ENCODE measurements at regions not wholly inside any gene's neighbourhood (a gene's known extent, or its start where the extent isn't known, plus 50 kb on each side); places are given as distances from the start of the nearest gene placed in this dataset.
"Not testable (repeated sequence)": the region's sequence is repeated elsewhere in the genome, so short reads cannot be mapped to it uniquely, and the experiment has no call there.

GRCh38 chr18:55731594-55732042 lies 143.6 kb upstream of the TCF4 start:
- TF ChIP-seq, protein P1, sequence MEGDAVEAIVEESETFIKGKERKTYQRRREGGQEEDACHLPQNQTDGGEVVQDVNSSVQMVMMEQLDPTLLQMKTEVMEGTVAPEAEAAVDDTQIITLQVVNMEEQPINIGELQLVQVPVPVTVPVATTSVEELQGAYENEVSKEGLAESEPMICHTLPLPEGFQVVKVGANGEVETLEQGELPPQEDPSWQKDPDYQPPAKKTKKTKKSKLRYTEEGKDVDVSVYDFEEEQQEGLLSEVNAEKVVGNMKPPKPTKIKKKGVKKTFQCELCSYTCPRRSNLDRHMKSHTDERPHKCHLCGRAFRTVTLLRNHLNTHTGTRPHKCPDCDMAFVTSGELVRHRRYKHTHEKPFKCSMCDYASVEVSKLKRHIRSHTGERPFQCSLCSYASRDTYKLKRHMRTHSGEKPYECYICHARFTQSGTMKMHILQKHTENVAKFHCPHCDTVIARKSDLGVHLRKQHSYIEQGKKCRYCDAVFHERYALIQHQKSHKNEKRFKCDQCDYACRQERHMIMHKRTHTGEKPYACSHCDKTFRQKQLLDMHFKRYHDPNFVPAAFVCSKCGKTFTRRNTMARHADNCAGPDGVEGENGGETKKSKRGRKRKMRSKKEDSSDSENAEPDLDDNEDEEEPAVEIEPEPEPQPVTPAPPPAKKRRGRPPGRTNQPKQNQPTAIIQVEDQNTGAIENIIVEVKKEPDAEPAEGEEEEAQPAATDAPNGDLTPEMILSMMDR (IDR thresholded peaks at IDR 0.05; ENCODE audit: low read depth, low read length), result no peak
- no peak overlapping the region for H3K4me3 ChIP-seq (ENCODE audit: low read depth, low read length)

GRCh38 chr18:55721006-55721405 lies 133.0 kb upstream of the TCF4 start:
- not testable (repeated sequence) for H3K4me3 ChIP-seq (ENCODE audit: low read depth, low read length)

- TF ChIP-seq, protein P1 (IDR thresholded peaks at IDR 0.05; ENCODE audit: low read depth, low read length), result no peak
- H3K4me3 ChIP-seq (ENCODE audit: low read depth, low read length), result no peak overlapping the region
These were observed 125.7 kb upstream of the TCF4 start for GRCh38 chr18:55713707-55714106.

GRCh38 chr18:55706898-55707297 lies 118.9 kb upstream of the TCF4 start:
- H3K4me3 ChIP-seq (ENCODE audit: low read depth, low read length), result no peak overlapping the region
- TF ChIP-seq, protein P1 (IDR thresholded peaks at IDR 0.05; ENCODE audit: low read depth, low read length), result no peak

- no peak overlapping the region for H3K4me3 ChIP-seq (ENCODE audit: low read depth, low read length)
These were observed 111.3 kb upstream of the TCF4 start for GRCh38 chr18:55699233-55699765.

DNA sequence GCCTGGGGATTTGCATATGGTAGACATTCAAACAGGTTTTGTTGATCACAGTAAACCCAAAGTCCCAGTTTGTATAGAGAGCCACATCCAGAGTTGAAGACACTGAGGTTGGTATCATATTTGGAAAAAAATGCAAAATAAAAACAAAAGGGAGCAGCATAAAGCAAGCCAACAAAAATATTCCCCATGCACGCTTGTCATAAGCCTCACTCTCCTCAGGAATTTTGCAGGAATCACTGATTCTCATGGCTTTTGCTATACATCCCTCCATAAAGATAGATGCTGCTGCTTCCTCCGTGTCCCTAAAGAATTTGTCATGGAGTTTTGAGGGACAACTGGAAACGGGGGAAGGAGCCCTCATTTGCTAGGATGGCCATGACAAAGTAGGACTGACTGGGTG lies 108.8 kb upstream of the TCF4 start:
- H3K4me3 ChIP-seq (ENCODE audit: low read depth, low read length), result no peak overlapping the region
- TF ChIP-seq, protein P1 (IDR thresholded peaks at IDR 0.05; ENCODE audit: low read depth, low read length), result no peak

More at GRCh38 chr18:55699233-55699765, 111.3 kb upstream of the TCF4 start:
- TF ChIP-seq, protein P1 (IDR thresholded peaks at IDR 0.05; ENCODE audit: low read depth, low read length), result no peak

DNA sequence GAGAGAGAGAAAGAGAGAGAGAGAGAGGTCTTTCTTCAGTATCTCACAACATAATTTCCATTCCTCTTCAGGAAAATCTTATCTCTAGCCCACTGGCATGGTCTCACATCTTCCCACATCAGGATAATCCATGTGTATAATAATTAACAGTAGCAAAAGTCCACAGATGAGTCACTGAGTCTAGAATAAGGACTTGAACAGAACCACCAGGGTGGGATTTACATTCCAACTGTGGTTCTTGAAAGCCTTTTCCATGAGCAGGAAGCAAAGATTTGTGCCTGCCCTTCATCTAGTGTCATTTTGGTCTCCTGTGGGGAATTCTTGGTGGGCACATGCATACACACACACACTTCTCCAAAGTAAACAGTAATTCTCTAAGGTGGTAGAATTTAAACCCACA lies 107.1 kb upstream of the TCF4 start:
- TF ChIP-seq, protein P1 (IDR thresholded peaks at IDR 0.05; ENCODE audit: low read depth, low read length), result no peak
- no peak overlapping the region for H3K4me3 ChIP-seq (ENCODE audit: low read depth, low read length)

DNA sequence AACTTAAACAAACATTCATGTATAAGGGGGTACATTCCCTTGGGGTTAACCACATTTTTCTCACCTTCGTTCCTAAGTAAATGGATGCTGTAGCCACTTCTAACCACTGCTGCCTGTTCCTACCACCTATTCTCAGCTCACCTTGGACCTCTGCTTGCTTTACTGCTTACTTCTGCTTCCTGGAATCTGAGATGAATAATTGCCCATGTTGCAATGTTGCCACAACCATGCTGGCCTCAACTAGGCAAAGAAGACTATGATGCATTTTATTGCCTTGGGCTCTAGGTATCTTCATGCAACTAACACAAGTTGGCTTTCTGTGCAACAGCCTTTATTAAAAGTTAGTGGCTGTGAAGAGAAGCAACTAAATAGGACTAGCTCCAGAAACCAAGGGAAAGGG lies 106.3 kb upstream of the TCF4 start:
- H3K4me3 ChIP-seq (ENCODE audit: low read depth, low read length), result no peak overlapping the region
- TF ChIP-seq, protein P1 (IDR thresholded peaks at IDR 0.05; ENCODE audit: low read depth, low read length), result no peak

Data from WI38 (cell line).